GM21447 (cell line): ENCODE measurements at regions not wholly inside any gene's neighbourhood (a gene's known extent, or its start where the extent isn't known, plus 50 kb on each side); places are given as distances from the start of the nearest gene placed in this dataset.
A peak's percentile ranks its signal among the peaks of the same experiment; 100 is the strongest.
"Not testable (repeated sequence)": the region's sequence is repeated elsewhere in the genome, so short reads cannot be mapped to it uniquely, and the experiment has no call there.

Experiments used
- ATAC-seq: cut with Tn5 transposase; IDR thresholded peaks from one replicate; pipeline ENCODE4 v1.9.1; 2021; ENCODE audit not compliant: unreplicated experiment

DNA sequence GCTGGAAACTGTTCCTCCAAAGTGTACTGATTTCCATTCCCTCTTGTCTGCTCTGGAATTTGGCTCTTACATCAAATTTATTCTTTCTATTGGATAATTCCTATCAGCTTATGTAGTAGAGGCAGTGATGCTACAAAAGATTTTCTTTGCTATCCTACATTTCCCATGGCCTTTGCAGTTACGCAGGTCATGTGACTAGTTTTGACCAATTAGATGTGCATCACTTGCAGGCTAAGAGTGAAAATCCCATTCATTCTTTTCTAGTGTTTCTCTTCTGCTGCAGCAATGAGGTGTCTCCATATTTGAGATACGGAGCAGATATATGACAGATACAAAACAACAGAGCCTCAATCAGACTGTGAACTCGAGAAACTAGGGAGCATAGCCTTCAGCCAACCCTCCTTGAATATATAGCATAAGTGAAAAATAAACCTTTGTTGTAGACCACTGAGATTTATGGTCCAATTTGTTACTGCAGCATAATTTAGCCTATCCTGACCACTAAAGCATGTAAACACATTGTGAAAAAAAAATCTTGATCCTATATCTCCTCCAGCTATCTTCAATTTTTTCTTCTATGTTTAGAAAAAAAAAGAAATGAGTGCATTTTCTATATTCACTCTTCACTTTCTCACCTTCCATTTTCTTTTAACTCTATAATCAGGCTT, 102.0 kb downstream of the HNMT start:
- no peak for ATAC-seq

DNA sequence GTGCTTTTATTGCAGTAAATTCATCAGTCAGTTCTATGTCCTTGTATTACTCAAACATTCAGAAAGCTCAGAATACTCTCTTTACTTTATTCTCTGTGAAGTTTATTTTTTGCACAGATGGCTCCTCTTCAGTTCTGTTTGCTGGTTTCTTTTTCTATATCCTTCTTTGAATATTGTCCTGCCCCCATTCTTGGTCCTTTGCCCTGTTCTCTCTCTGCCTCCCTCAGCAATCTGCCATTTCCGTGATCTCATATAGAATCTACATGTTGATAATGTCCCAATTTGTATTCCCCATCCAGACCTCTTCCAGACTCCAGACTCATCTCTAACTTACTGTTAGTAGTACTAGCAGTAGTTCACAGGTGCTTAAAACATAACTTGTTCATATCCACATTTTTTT, 102.6 kb downstream of the HNMT start:
- ATAC-seq, result no peak

DNA sequence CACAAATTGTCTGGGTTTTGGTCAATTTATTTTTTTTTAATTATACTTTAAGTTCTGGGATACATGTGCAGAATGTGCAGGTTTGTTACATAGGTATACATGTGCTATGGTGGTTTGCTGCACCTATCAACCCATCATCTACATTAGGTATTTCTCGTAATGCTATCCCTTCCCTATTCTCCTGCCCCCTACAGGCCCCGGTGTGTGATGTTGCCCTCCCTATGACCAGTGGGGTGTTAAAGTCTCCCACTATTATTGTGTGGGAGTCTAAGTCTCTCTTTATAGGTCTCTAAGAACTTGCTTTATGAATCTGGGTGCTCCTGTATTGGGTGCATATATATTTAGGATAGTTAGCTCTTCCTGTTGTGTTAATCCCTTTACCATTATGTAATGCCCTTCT, 104.4 kb downstream of the HNMT start:
- not testable (repeated sequence) for ATAC-seq

DNA sequence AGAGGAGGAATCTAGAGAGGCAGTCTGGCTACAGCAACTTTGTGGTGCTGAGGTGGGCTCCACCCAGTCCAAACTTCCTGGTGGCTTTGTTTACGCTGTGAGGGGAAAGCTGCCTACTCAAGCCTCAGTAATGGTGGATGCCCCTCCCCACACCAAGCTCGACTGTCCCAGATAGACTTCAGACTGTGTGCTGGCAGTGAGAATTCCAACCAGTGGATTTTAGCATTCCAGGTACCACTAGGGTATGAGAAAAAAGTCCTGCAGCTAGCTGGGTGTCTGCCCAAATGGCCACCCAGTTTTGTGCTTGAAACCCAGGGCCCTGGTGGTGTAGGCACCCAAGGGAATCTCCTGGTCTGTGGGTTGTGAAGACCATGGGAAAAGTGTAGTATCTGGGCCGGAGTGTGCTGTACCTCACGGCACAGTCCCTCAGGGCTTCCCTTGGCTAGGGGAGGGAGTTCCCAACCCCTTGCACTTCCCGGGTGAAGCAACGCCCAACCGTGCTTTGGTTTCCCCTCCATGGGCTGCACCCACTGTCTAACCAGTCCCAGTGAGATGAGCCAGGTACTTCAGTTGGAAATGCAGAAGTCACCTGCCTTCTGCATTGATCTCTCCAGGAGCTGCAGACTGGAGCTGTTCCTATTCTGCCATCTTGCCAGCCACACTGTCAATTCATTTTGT, 106.9 kb downstream of the HNMT start:
- ATAC-seq, result not testable (repeated sequence)

DNA sequence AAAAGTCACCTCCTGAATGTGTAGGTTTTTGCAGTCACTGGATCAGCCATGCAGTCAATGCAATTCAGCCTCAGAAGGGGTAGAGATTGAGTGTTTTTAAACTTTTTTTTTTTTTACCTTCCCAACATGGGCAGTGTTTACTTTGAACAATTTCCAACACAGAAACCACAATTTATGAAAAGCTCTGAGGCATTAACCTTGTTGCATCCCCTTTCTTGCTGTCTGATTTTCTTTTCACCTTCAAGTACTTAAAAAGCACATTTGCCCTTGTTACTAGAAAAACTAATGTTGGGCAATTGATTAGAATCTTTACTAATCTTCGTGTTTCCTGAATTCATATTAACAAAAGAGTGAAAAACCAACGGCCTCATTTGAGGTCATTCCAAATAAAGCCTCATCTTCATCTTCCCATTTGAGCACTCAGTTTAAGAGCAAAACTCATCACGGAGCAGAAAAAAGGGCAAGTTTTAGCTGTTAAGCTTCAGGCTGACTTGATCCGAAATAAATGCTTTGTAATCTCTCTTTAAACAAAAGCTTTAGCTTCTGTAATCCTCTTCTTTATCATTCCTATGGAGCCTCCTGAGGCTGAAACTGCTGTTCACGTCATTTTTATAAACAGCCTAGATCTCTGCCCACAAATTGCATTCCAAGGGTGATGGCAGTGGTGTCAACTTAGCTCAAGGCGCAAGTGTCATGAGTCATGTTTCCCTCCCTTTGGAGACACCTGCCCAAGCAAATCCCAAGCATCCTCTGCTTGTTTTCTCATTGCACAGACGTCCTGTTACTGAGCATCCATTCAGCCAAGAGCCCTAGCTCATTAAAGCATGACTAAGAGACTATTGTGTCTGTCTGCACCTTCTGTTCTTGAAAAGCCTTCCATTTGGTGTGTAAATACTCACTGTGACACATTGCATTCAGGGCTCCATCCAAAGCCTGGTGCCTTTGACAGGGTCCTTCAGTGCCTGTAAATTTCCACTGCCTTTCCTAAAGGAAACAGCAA, 107.7 kb downstream of the HNMT start:
- ATAC-seq, result no peak

DNA sequence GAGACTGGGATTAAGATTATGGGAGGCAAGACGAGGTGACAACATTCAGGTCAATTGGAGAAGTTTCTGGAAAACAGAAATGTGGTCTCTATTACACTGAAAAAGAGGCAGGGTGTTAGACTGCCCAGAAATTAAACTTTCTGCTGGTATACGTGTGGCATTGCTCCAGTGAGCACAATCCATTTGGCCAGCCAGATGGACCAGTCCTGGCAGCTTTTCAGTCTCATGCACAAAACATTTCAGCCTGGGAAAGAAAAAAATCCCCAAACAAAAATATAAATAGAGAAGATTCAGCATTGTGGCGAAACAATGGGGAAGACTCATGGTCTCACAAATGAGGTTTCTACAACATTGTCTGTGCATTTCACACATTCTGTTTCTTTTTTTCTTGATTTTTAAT, 113.9 kb downstream of the HNMT start:
- no peak for ATAC-seq

DNA sequence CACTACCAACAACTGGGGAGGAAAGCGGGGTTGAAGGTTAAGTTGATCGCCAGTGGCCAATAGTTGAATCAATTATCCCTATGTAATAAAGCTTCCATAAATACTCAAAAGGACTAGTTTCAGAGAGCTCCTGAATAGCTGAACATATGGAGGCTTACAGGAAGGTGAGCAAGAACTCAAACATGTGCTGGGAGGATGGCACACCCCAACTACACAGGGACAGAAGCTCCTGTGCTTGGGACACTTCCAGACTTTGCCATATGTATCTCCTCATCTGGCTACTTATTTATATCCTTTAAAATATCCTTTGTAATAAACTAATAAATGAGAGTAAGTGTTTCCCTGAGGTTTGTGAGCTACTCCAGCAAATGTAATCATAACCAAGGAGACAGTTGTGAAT, 115.7 kb downstream of the HNMT start:
- no peak for ATAC-seq

DNA sequence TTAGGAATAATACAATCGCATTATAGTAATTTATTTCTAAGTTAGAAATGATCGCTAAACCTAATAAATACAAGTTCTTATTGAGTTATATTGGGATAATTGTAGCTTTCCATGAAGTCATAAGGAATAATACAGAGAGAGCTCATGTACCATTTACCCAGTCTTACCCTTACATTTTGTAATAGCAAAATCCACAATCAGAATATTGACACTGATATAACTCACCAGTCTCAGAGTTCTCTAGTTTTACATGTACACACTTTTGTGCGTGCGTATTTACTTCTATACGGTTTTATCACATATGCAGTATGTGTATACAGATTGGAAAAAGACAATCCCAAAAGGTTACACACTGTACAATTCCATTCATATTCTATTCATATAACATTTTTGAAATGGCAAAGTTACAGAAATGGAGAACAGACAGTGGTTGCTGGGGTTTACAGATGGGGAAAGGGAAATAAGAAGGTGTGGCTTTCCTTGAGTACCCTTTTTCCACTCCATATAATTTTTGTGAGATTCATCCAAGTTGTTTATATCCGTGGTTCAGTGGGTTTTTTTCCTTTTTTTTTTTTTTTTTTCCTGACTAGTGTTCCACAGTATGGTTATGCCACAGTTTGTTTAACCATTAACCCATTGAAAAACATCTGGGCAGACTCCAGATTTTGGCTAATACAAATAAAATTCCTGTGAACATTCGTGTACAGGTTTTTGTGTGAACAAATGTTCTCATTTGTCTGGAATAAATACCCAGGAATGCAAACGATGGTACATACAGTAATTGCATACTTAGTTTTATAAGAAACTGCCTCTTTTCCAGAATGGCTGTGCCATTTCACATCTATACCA, 117.2 kb downstream of the HNMT start:
- no peak for ATAC-seq

DNA sequence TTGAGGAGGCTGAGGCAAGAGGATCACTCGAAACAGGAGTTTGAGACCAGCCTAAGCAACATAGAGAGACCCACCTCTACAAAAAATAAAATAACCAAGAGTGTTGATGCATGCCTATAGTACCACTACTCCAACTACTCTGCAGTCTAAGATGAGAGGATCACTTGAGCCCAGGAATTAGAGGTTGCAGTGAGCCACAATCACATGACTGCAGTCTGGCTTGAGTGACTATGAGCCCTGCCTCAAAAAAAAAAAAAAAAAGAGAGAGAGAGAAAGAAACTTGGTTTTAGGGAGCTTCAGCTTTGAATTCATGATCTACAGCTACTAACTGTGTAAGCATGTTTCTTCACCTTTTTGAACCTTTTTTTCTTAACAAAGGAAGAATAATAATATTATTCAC, 119.9 kb downstream of the HNMT start:
- ATAC-seq, result no peak

DNA sequence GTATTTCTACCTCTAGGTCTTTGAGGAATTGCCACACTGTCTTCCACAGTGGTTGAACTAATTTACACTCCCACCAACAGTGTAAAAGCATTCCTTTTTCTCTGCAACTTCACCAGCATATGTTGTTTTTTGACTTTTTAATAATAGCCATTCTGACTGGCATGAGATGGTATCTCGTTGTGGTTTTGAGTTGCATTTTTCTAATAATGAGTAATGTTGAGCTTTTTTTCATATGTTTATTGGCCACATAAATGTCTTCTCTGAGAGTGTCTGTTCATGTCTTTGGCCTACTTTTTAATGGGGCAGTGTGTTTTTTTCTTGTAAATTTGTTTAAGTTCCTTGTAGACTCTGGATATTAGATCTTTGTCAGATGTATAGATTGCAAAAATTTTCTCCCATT, 121.2 kb downstream of the HNMT start:
- not testable (repeated sequence) for ATAC-seq

DNA sequence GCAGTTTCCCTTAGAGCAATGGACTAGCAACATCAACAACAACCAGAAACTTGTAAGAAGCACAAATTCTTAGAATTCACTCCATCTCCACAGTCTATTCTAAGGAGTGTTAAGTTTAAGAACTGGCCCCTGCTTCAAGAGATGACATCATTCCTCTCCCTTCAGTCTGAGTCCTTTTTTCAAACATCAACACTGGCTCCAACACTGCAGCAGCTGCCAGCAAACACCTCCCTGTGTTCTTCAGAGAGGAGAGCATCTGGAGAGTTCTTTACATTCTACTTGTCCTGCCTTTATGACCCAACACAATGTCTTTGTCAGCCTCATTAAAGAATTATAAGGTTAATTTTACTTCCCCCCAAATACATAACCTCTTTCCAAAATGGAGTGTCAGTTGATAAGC, 122.3 kb downstream of the HNMT start:
- ATAC-seq, result no peak

DNA sequence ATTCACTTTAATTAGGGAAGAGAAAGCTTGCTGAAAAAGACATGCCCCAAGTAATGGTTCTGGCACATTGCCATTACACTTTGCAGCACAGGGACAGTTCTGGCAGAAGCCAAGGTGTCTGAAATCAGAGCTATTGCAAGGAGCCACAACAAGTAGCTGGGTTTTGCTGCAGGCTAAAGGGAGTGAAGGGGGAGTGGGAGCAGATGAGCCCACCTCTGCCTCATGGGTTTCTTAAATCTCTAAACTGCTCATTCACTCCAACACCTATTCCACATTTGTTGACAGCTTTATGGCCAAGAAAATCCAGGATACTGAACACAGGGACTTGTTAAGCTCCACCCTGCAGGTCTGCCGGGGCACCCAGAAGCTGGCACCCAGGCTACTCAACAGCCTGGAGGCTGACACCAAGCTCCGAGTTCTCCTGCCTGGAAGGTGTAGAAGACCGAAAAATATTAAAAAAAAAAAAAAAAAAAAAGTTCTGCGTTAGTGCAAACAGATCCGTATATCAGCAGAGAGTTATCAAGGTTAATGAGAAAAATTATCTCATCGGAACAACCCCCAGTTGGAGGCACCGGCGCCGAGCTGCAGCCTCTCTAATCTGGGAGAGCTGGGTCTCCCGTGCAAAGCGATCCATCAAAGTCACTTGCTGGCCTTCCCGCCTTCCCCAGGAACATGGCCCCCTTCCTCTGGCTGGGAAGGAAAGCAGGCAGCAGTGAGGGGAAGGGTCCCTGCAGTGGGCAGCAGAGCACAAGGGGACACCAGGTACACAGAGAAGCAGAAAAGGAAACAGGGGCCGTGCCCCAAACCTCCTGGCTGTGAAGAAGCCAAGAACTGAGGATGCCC, 123.7 kb downstream of the HNMT start:
- ATAC-seq, result no peak

DNA sequence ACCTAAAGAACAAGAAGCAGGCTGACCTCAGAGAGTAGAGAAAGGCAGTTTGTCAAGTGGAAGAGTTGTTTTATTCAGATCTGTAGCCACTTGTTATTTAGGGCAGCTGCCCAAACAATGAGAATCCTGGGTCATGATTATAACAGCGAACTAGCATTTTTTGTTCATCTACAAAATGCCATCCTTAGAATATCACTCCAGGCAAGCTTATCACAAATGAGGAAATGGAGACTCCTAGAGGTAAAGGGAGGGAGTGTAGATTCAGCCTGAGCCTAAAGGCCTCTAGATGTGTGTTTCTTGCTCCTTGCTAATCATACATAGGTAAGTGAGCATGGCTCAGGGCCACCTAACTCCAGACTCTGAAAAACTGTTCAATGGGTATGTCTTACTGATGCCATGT, 126.1 kb downstream of the HNMT start:
- peak; percentile 82 for ATAC-seq

DNA sequence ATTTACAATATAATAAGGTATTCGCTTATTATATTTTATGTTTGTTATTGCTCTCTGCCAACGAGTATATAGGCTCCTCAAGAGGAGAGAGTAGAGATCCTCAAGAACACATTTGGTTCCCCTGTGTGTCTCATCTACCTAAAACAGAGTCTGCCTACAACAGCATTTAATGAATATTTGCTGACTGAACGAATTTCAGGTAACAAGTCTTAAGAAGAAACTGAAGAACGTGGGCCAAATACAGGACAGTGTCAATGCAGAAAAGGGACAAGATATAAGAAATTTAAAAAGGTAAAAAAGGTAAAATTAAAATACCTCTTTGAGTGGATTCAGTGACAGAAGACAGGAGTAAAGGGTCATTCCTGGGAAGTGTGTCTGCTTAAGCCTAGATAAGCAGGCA, 129.2 kb downstream of the HNMT start:
- no peak for ATAC-seq

DNA sequence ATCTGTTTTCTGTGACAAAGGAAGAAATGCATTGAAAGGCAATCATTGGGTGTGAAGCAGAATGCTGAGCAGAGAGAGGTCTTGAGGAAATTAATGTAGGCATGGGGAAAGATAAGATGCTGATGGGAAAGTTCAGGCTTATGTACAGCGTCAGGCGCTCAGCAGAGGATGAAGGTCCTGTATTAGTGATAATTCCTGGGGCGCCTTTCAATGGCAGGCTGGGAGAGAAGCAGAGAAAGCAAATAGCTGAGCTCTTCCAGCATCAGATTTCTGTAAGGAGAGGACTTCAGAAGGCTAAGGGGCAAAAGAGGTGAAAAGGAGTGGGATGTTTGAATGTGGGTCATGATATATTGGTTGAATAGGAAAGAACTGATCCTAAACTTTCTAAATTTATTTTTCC, 129.8 kb downstream of the HNMT start:
- ATAC-seq, result no peak

DNA sequence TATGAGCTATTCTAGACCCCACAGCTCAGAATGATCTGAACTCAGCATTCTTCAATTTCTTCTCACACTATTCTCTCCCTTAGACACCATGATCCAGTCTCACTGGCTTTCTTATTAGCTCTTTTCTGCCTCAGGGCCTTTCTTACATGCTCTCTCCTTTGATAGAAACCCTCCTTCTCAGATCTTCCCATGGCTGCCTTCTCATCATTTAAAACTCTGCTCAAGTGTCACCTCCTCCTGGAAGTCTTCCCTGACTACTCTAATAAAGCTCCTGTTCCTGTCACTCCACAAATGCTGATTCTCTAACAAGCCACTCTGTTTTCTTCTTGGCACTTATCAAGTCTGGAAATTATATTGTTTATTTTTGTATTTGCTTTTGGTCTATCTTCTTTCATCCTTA, 131.1 kb downstream of the HNMT start:
- ATAC-seq, result no peak

DNA sequence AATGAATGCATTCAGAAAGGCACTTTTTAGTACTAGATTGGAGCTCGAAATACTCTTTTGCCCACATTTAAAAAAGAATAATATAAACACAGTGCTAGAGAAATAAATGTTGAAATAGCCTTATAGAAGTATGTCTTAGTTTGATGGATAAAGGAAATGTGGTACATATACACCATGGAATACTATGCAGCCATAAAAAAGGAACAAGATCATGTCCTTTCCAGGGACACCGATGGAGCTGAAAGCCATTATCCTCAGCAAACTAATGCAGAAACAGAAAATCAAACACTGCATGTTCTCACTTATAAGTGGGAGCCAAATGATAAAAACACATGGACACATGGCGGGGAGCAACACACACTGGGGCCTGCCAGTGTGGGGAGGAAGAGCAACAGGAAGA, 135.0 kb downstream of the HNMT start:
- not testable (repeated sequence) for ATAC-seq

DNA sequence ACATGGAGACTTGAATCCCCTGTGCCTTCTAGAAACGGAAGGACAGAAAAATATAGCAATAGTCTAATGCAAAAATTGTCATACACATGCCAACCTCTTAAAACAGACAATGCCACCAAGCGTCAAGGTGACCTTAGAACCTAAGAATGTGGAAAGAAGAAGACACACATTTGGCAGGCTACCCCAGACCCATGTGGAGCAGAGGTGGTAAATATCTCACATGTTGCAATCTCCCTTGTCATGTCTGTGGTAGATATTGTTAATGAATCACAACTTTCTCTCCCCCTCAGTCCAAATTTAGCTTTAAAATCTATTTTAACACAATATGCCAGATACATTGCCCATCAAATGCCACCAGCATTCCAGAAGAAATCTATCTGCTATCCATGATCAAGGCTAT, 137.4 kb downstream of the HNMT start:
- no peak for ATAC-seq

DNA sequence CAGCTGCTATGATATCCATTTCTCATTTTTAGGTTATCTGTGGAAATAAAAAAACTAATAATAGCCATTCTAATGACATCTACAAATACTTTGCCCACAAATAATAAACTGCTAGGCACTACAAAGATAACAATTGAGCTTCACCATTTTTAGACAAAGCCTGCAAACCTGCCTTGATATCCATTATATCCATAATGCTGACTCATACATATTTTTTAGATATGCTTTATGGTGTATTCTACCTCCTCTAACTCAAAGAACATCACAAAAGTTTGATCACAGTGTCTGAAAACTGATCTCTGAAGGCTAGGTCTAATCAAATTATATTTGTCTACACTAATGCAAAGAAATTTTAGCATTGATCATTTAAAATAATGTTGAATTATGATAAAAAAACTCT, 138.4 kb downstream of the HNMT start:
- no peak for ATAC-seq

DNA sequence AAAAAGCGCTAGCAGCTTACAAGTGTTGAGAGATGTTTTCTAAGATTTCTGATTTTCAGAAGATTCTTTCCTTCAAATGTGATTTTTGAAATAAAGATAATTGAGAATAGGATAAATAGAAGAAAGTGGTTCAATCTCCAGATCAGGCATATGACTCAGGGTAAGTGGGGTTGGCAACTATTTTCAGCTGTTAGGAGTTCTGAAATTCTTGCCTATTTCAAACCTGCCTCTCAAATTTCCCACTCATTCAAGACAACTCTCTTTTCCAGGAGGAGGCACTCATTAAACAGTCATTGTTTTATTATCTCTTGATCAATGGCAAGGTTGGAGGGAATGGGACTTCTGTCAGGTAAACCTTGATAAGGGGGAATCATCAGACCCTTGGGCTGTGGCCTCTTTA, 138.9 kb downstream of the HNMT start:
- ATAC-seq, result no peak
